Epithelial cell of proximal tubule (primary cell): ENCODE measurements at regions not wholly inside any gene's neighbourhood (a gene's known extent, or its start where the extent isn't known, plus 50 kb on each side); places are given as distances from the start of the nearest gene placed in this dataset.

ENCODE experiments used
- DNase-seq: peaks from one replicate; pipeline ENCODE4 v3.0.0-alpha.2; 2011; ENCODE audit warnings: low read depth
- H3K4me3 ChIP-seq: 2 replicates; pipeline ENCODE4 v1.5.1; 2011; ENCODE audit warnings: low read depth, mild to moderate bottlenecking, low read length
- TF ChIP-seq, protein P1 (sequence below): conservative IDR thresholded peaks from 2 replicates; pipeline ENCODE4 v1.5.1; 2012; ENCODE audit warnings: low read depth, mild to moderate bottlenecking, low read length

DNA sequence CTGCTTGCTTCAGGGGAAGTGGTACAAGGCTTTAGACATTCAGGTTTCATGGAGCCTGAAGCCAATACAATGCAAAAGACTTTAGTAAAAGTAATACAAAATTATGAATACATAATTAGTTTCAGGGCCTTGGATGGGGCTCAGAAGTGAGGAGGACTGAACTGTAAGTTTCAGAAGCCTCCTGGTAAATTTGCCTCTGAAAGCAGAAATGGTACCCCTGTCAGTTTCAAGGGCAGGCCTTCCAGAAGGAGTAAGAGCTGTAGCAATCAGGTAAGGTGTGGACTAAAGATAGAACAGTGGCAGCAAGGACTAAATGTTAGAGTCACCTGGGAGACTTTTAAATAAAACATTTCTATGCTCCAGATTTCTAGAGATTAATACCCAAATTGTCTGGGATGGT, 402.5 kb upstream of the GOLIM4 start:
- TF ChIP-seq, protein P1, sequence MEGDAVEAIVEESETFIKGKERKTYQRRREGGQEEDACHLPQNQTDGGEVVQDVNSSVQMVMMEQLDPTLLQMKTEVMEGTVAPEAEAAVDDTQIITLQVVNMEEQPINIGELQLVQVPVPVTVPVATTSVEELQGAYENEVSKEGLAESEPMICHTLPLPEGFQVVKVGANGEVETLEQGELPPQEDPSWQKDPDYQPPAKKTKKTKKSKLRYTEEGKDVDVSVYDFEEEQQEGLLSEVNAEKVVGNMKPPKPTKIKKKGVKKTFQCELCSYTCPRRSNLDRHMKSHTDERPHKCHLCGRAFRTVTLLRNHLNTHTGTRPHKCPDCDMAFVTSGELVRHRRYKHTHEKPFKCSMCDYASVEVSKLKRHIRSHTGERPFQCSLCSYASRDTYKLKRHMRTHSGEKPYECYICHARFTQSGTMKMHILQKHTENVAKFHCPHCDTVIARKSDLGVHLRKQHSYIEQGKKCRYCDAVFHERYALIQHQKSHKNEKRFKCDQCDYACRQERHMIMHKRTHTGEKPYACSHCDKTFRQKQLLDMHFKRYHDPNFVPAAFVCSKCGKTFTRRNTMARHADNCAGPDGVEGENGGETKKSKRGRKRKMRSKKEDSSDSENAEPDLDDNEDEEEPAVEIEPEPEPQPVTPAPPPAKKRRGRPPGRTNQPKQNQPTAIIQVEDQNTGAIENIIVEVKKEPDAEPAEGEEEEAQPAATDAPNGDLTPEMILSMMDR = no peak
- no peak overlapping the region for H3K4me3 ChIP-seq
- DNase-seq = no peak

DNA sequence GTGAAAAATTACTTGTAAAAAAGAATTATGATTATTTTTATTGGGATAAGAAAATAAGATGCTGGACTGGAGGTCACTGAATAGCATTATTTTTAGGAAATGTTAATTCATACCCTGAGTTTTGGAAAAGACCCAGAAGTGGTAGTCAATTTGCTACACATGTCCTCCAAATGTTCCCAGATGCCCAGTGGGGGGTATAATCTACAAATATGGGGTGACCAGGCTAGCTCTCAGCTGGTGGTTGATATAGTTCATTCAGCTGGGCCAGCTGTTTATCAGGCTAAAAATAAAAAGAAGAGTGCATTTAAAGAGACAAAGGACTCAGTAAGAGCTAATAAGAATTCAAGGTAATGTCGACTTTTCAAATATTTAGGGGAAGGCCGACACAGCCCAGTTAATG, 402.0 kb upstream of the GOLIM4 start:
- no peak for DNase-seq
- TF ChIP-seq, protein P1 = no peak
- no peak overlapping the region for H3K4me3 ChIP-seq

DNA sequence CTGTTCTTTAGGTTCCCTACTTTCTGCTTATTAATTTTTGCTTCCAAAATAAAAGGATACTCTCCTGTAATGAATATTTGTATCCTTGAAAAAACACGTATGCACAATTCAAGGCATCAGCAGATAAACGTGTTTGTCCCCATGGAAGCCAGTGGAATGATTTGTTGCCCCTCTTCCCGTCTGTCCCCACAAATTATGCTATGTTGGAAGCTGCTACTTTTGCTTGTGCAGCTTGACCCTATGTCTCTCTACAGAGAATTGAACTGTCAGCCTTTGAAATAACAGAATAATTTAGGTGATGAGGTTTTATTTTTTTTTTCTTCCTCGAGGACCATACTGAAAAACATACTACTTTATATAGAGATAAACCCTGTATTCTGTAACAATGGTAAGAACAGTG, 401.5 kb upstream of the GOLIM4 start:
- no peak overlapping the region for H3K4me3 ChIP-seq
- TF ChIP-seq, protein P1 = no peak
- DNase-seq = no peak

DNA sequence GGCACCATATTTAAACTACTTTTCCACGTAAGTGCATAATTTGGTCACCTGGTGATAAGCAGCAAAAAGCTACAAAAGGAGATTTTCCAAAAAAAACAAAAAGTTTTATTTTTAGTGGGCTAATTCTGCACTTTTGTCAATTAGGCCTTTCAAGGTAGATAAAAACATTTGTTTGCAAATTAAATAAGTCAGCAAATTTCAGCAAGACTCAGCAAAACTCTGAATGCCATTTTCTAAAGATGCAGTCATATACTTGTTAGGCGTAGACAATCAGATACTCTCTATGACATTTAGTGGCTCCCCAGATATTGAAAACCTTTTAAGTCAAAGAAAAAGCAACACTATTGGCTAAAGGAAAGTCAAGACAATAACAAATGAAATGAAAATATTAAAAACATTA, 400.2 kb upstream of the GOLIM4 start:
- TF ChIP-seq, protein P1 = no peak
- DNase-seq = no peak
- H3K4me3 ChIP-seq = no peak overlapping the region

DNA sequence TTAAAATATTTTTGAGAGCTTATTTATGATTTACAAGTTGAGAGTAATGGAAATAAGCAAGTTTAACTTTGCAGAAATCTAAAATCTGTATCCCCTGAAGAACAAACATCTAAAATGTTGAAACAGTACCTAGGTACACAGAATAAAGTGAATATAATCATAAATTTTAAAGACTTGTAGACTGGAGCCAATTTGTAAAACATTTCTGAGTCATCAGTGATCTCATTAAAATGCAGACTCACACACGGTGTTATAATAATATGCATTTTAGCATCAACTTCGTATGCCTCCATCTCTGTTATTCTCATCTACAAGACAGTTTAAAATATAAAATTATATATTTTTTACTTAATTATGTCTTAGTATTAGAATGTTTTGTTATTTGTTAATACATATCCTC, 399.5 kb upstream of the GOLIM4 start:
- TF ChIP-seq, protein P1 = no peak
- no peak for DNase-seq

DNA sequence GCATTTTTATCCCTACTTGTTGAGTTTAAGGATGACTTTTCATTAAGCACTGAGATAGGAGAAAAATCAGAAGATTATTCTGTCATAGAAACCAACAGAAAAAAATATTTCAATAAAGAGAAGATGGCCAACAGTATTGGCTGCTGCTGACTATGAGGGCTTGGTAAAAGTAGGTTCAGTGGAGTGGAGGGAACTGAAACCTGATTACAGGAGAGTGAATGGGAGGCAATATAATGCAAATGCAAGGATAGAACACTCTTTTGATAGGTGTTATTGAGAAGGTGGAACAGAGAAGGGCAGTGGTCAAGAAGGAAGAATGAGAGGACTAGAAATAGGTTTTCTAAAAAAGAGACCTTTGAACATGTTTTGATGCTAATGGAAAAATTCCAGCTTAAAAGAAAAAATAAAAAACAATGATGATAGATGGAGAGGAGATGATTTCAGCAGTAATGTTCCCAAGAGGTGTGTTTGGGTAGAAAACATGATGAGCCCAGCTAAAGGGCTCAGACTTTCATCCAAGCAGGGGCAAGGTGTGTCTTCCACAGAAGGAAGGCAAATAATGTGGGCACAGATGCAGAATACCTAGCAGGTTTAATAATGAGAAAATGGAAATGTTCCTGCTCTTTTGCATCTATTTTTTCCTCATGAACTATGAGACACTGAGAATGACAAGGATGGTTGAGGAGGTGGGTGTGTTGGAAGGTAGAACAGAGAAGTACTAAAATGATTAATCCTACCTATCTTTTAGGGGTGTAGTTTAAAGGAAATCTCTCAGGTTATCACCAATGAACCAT, 397.9 kb upstream of the GOLIM4 start:
- H3K4me3 ChIP-seq = no peak overlapping the region
- no peak for DNase-seq
- TF ChIP-seq, protein P1 = no peak

More for the DNA sequence above, 399.5 kb upstream of the GOLIM4 start:
- H3K4me3 ChIP-seq = no peak overlapping the region

DNA sequence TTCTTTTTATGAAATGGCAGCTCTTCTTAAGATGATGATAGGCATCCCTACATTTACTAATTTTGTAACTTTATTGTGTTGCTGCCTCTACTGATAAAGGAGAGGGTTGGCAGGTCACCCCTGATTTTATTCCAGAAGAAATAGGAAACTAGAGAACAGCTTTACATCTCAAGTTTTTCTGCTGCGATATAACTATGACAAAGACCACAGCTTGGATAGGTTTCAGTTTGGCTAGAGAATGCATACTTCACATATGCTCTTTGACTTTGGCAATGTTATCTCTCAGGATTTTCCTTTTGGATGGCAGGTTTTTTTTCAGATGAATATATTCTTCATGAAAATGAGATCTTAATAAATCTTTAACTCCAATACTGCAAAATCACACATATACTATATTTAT, 395.3 kb upstream of the GOLIM4 start:
- TF ChIP-seq, protein P1 = no peak
- DNase-seq = no peak
- no peak overlapping the region for H3K4me3 ChIP-seq
